Mesodermal cell (in vitro differentiated cells): ENCODE measurements at regions not wholly inside any gene's neighbourhood (a gene's known extent, or its start where the extent isn't known, plus 50 kb on each side); places are given as distances from the start of the nearest gene placed in this dataset.
"Not testable (repeated sequence)": the region's sequence is repeated elsewhere in the genome, so short reads cannot be mapped to it uniquely, and the experiment has no call there.

Source experiments
- H3K27ac ChIP-seq: 2 replicates; pipeline ENCODE4 v1.7.0; 2013; ENCODE audit warnings: mild to moderate bottlenecking, low read depth, low read length, moderate library complexity; ENCODE audit not compliant: severe bottlenecking
- H3K36me3 ChIP-seq: 2 replicates; pipeline ENCODE4 v1.7.1; 2013; ENCODE audit warnings: mild to moderate bottlenecking, low read length, moderate library complexity; ENCODE audit not compliant: control insufficient read depth, insufficient read depth
- H3K4me1 ChIP-seq: one replicate; pipeline ENCODE4 v1.7.1; 2013; ENCODE audit warnings: mild to moderate bottlenecking, low read length; ENCODE audit not compliant: insufficient read depth, control insufficient read depth, poor library complexity, severe bottlenecking
- H3K4me3 ChIP-seq: 2 replicates; pipeline ENCODE4 v1.7.0; 2013; ENCODE audit warnings: low read length, control low read depth, mild to moderate bottlenecking; ENCODE audit not compliant: insufficient read depth, poor library complexity, severe bottlenecking; ENCODE audit errors: extremely low read depth
- H3K9me3 ChIP-seq: 2 replicates; pipeline ENCODE4 v1.7.1; 2013; ENCODE audit warnings: mild to moderate bottlenecking, low read length, moderate library complexity; ENCODE audit not compliant: control insufficient read depth
- WGBS, 2 experiments: methylation state at CpG; one replicate each; pipeline ENCODE4 v1.1.5; 2013; ENCODE audit warnings: missing lambda C conversion rate in 2 of 2; ENCODE audit not compliant: insufficient coverage in 2 of 2; 5-methylcytosine and 5-hydroxymethylcytosine counted together

GRCh38 chr1:221858818-221859611, 117.1 kb upstream of the DUSP10 start:
- WGBS, 2 experiments, result 95 to 100% methylated on average over 2 to 3 of the region's 3 CpGs
- Histone ChIP-seq H3K4me1 (no peaks in the 10 kb centered on the region), H3K27ac (no peak overlapping the region), H3K4me3 (no peak overlapping the region), H3K9me3 (no peaks in the 10 kb centered on the region), H3K36me3 (no peaks in the 10 kb centered on the region)

- not testable (repeated sequence) for H3K4me1 ChIP-seq, H3K9me3 ChIP-seq, H3K4me3 ChIP-seq, H3K27ac ChIP-seq, H3K36me3 ChIP-seq
- 82 to 100% methylated on average over 1 of the region's 4 CpGs for WGBS, 2 experiments
Observed at GRCh38 chr1:221857094-221857444, 115.2 kb upstream of the DUSP10 start.

GRCh38 chr1:221856228-221857093, 114.6 kb upstream of the DUSP10 start:
- Histone ChIP-seq H3K9me3 (no peaks in the 10 kb centered on the region), H3K4me1 (no peaks in the 10 kb centered on the region), H3K36me3 (no peaks in the 10 kb centered on the region), H3K27ac (no peak overlapping the region), H3K4me3 (no peak overlapping the region)
- no CpG with 5 or more reads among the region's 3 CpGs for WGBS, 2 experiments

GRCh38 chr1:221855156-221855555, 113.3 kb upstream of the DUSP10 start:
- Histone ChIP-seq H3K36me3 (no peaks in the 10 kb centered on the region), H3K27ac (no peak overlapping the region)
- 94 to 100% methylated on average over 1 of the region's 2 CpGs for WGBS, 2 experiments

GRCh38 chr1:221851336-221851735, 109.4 kb upstream of the DUSP10 start:
- H3K4me3 ChIP-seq, result no peak overlapping the region
- peaks cover 4% of the 10 kb centered on the region for H3K9me3 ChIP-seq
- peaks cover 9% of the 10 kb centered on the region for H3K4me1 ChIP-seq
- no peaks in the 10 kb centered on the region for H3K36me3 ChIP-seq
- no peak overlapping the region for H3K27ac ChIP-seq

More at GRCh38 chr1:221855156-221855555, 113.3 kb upstream of the DUSP10 start:
- H3K9me3 ChIP-seq, result no peaks in the 10 kb centered on the region
- peaks cover 5% of the 10 kb centered on the region for H3K4me1 ChIP-seq
- no peak overlapping the region for H3K4me3 ChIP-seq

- peaks cover 4% of the 10 kb centered on the region for H3K9me3 ChIP-seq
- H3K27ac ChIP-seq, result no peak overlapping the region
- no peaks in the 10 kb centered on the region for H3K36me3 ChIP-seq
- peaks cover 14% of the 10 kb centered on the region for H3K4me1 ChIP-seq
- no peak overlapping the region for H3K4me3 ChIP-seq
- WGBS, 2 experiments, result 93 to 96% methylated on average over 4 to 5 of the region's 8 CpGs
Observed at GRCh38 chr1:221850470-221851187, 108.7 kb upstream of the DUSP10 start.

- H3K4me1 ChIP-seq, result peaks cover 21% of the 10 kb centered on the region
- no peak overlapping the region for H3K4me3 ChIP-seq
- H3K36me3 ChIP-seq, result no peaks in the 10 kb centered on the region
- 86 to 100% methylated on average over 1 of the region's 2 CpGs for WGBS, 2 experiments
- no peak overlapping the region for H3K27ac ChIP-seq
- H3K9me3 ChIP-seq, result peaks cover 4% of the 10 kb centered on the region
Observed at GRCh38 chr1:221849897-221850296, 108.0 kb upstream of the DUSP10 start.

- WGBS, 2 experiments, result no CpG with 5 or more reads among the region's 1 CpG
- peaks cover 23% of the 10 kb centered on the region for H3K4me1 ChIP-seq
- no peaks in the 10 kb centered on the region for H3K36me3 ChIP-seq
- peaks cover 4% of the 10 kb centered on the region for H3K9me3 ChIP-seq
- no peak overlapping the region for H3K27ac ChIP-seq
- no peak overlapping the region for H3K4me3 ChIP-seq
Observed at GRCh38 chr1:221849110-221849509, 107.2 kb upstream of the DUSP10 start.

GRCh38 chr1:221847676-221848075, 105.8 kb upstream of the DUSP10 start:
- WGBS, 2 experiments, result 100% methylated on average over 1 of the region's 3 CpGs; no CpG with 5 or more reads in 1 of the 2 experiments
- H3K4me1 ChIP-seq, result peaks cover 25% of the 10 kb centered on the region

GRCh38 chr1:221845650-221846371, 103.9 kb upstream of the DUSP10 start:
- Histone ChIP-seq H3K9me3 (peaks cover 4% of the 10 kb centered on the region), H3K4me3 (no peak overlapping the region), H3K27ac (peak overlapping the region; percentile 43), H3K36me3 (no peaks in the 10 kb centered on the region), H3K4me1 (peaks cover 23% of the 10 kb centered on the region)
- 62 to 74% methylated on average over 8 to 9 of the region's 9 CpGs for WGBS, 2 experiments

More at GRCh38 chr1:221847676-221848075, 105.8 kb upstream of the DUSP10 start:
- no peak overlapping the region for H3K27ac ChIP-seq
- no peak overlapping the region for H3K4me3 ChIP-seq
- peaks cover 4% of the 10 kb centered on the region for H3K9me3 ChIP-seq
- no peaks in the 10 kb centered on the region for H3K36me3 ChIP-seq
